ENCODE measurements at regions not wholly inside any gene's neighbourhood (a gene's known extent, or its start where the extent isn't known, plus 50 kb on each side); places are given as distances from the start of the nearest gene placed in this dataset.

- in situ Hi-C loops (cut with MboI; ENCODE audit: low pct_unique_long_range_greater_than_20kb, low sequenced_read_pairs, unreplicated experiment): no loop called here
- no peak for DNase-seq (ENCODE audit: low spot score)
- no peak for TF ChIP-seq CTCF (IDR thresholded peaks at IDR 0.05; ENCODE audit: extremely low read depth, insufficient read depth, missing control alignments)
Observed at GRCh38 chr17:5661491-5662125, 77.3 kb upstream of the NLRP1 start.

DNA sequence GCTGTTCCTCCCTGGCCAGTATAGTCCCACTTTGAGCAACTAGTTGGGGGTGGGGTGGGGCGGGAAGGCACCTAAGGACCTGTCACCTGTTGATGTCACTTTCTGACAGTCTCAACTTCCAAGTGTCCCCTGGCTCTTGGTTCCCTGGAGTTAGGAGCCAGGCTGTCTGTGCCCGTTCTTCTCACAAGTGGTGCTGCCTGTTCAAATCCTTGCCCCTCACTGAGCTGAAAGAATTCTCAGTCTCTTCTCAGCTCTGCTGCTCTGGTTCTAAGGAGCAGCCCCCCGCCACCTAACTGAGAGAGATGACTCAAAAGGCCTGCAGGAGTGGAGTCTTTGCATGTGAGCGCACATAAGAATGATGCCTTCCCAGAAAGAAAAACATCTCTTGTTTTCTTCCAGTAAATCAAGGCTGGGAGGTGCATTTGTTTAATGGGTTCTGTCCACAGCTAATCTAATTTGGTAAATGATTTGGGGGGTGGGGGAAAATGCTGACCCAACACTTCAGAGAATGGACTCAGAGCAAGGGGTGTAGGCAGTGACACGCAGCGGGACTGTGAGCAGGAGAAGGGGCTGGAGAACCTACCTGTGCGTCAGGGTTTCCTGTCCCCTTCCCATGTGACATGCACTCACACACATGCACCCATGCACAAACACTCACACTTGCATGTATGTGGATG, 78.2 kb upstream of the NLRP1 start:
- no peak for DNase-seq (ENCODE audit: low spot score)
- in situ Hi-C loops (cut with MboI; ENCODE audit: low pct_unique_long_range_greater_than_20kb, low sequenced_read_pairs, unreplicated experiment): no loop called here
- TF ChIP-seq CTCF (IDR thresholded peaks at IDR 0.05; ENCODE audit: extremely low read depth, insufficient read depth, missing control alignments): no peak

DNA sequence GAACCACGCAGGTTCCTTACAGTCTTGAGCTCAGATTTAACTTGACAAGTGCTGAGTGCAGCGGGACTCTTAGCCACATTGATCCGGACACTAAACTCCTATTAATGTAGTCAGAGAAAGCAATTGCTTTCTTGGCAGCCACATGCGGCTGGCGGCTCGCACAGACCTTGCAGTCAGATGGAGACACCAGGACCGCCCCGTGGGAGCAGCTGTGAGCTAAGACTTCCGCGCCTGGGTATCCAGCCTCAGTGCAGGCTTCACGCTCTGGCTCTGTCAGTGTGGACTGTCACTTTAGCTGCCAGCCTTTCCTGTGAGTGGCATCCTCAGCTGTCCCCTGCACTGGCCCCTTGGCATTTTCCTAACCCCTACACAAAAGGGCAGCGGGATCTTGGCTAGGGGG, 80.9 kb upstream of the NLRP1 start:
- TF ChIP-seq CTCF (IDR thresholded peaks at IDR 0.05; ENCODE audit: extremely low read depth, insufficient read depth, missing control alignments): no peak
- in situ Hi-C loops (cut with MboI; ENCODE audit: low pct_unique_long_range_greater_than_20kb, low sequenced_read_pairs, unreplicated experiment): no loop called here
- no peak for DNase-seq (ENCODE audit: low spot score)

- no peak for TF ChIP-seq CTCF (IDR thresholded peaks at IDR 0.05; ENCODE audit: extremely low read depth, insufficient read depth, missing control alignments)
- in situ Hi-C loops (cut with MboI; ENCODE audit: low pct_unique_long_range_greater_than_20kb, low sequenced_read_pairs, unreplicated experiment): no loop called here
- no peak for DNase-seq (ENCODE audit: low spot score)
Observed at GRCh38 chr17:5667871-5668270, 83.6 kb upstream of the NLRP1 start.

GRCh38 chr17:5668557-5669138, 84.3 kb upstream of the NLRP1 start:
- no peak for TF ChIP-seq CTCF (IDR thresholded peaks at IDR 0.05; ENCODE audit: extremely low read depth, insufficient read depth, missing control alignments)
- DNase-seq (ENCODE audit: low spot score): no peak
- in situ Hi-C loops (cut with MboI; ENCODE audit: low pct_unique_long_range_greater_than_20kb, low sequenced_read_pairs, unreplicated experiment): no loop called here

DNA sequence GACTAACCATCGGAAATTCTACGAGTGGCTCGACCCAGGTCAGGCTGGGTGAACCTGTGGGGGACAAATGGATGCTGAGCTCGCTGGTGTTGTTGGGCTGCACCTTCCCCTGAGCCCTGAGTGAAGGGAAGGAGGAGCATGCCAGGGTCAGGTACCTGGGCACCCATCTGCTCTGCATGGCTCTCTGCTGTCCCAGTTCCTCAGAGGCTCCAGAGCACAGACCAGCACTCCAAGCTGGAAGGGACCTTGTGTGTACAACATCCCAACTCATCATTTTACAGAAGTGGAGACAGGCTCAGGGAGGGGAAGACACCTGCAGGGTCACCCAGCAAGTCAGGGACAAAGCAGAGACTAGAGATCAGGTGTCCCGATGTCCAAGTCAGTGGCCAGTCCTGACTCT, 84.9 kb upstream of the NLRP1 start:
- no peak for DNase-seq (ENCODE audit: low spot score)
- in situ Hi-C loops (cut with MboI; ENCODE audit: low pct_unique_long_range_greater_than_20kb, low sequenced_read_pairs, unreplicated experiment): no loop called here
- no peak for TF ChIP-seq CTCF (IDR thresholded peaks at IDR 0.05; ENCODE audit: extremely low read depth, insufficient read depth, missing control alignments)

Measured in GM13977 (cell line).